ENCODE measurements at regions not wholly inside any gene's neighbourhood (a gene's known extent, or its start where the extent isn't known, plus 50 kb on each side); places are given as distances from the start of the nearest gene placed in this dataset.

DNA sequence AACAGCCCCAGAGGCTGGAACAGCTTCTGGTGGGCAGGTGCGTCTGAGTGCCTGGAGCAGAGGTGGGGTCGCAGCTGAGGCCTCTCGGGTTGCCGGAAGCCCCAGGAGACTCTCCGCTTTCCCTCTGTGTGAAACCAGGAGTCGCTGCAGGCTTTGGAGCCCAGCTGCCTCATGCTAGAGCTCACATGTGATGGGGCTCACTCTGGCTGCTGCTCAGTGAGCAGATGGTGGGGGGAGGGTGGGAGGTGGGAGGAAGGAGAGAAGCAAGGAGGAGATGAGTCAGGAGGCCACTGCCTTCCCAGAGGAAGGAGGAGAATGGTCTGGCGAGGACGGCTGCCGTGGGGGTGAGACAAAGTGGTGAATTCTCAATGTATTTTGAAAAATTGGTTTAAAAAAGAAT, 290.1 kb upstream of the CHRNA7 start:
- Histone ChIP-seq H3K4me3 (ENCODE audit: low read depth, low read length) (no peak overlapping the region), H3K9me3 (ENCODE audit: control insufficient read depth, insufficient read depth, low read depth, low read length) (no peaks in the 10 kb centered on the region), H3K4me1 (ENCODE audit: control insufficient read depth, insufficient read depth, low read length) (no peaks in the 10 kb centered on the region), H3K27ac (ENCODE audit: extremely low read depth, low read depth, low read length) (no peak overlapping the region), H3K36me3 (ENCODE audit: control insufficient read depth in 2 of 2, insufficient read depth in 1 of 2, low read length in 2 of 2) (no peaks in the 10 kb centered on the region)
- no peak for TF ChIP-seq ZNF112 (tag by site-specific recombination; IDR thresholded peaks at IDR 0.05)
- ChIA-PET CTCF (no interaction called here), POLR2A (no interaction called here)

DNA sequence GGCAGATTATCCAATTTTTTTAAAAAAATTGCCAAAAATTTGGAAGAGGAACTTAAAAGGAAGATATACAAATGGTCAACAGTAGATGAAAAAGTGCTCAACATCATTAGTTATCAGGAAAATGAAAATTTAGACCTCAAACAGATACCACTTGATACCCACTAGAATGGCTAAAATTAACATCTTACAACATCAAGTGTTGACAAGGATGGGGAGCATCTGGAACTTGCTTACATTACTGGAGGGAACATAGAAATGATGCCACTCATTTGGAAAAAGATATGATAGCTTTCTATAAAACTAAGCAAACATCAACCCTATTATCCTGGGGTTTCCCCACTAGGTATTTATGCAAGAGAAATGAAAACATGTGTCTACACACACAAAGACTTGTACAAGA, 284.5 kb upstream of the CHRNA7 start:
- POLR2A ChIA-PET: no interaction called here

DNA sequence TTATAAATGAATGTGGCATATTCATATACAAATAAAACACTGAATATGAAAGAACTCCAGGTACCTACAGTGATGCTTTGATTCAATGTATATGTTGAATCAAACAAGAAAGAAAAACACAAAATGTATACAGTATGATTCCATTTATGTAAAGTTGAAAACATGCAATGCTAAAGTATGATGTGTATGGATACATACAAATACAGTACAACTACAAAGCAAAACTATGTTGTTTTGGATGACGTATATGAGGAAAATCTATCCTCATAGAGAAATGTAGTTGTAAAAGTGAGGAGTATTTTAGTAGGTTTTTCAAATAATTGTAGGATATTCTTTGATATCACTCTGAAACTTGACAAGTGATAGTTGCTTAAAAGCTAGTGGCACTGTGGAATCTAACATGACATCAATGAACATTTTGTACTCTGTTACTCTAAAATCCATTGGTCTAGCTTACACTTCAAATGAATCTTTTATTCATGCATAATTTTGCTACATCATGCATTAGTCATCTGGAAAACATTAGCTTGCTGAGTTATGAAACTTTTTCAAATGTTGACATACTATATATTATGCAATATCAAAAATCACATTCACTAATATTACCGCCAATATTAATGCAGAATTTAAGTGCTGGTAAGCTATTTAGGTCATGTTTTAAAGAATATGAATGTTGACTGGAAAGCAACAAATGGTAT, 278.1 kb upstream of the CHRNA7 start:
- Histone ChIP-seq H3K4me3 (ENCODE audit: low read depth, low read length) (no peak overlapping the region), H3K4me1 (ENCODE audit: control insufficient read depth, insufficient read depth, low read length) (no peaks in the 10 kb centered on the region), H3K9me3 (ENCODE audit: control insufficient read depth, insufficient read depth, low read depth, low read length) (no peaks in the 10 kb centered on the region), H3K27ac (ENCODE audit: extremely low read depth, low read depth, low read length) (no peak overlapping the region), H3K36me3 (ENCODE audit: control insufficient read depth in 2 of 2, insufficient read depth in 1 of 2, low read length in 2 of 2) (no peaks in the 10 kb centered on the region)
- ChIA-PET CTCF (no interaction called here), POLR2A (no interaction called here)
- no peak for TF ChIP-seq ZNF660 (tag by site-specific recombination; IDR thresholded peaks at IDR 0.05)
- no peak for TF ChIP-seq ZNF600 (tag by site-specific recombination; IDR thresholded peaks at IDR 0.05)
- TF ChIP-seq SP3 (tag by site-specific recombination; IDR thresholded peaks at IDR 0.05): no peak
- TF ChIP-seq ZNF664 (tag by site-specific recombination; IDR thresholded peaks at IDR 0.05): no peak
- no peak for TF ChIP-seq ZNF791 (tag by site-specific recombination; IDR thresholded peaks at IDR 0.05)
- no peak for TF ChIP-seq ZNF157 (tag by site-specific recombination; IDR thresholded peaks at IDR 0.05)
- TF ChIP-seq TCF7L2 (IDR thresholded peaks at IDR 0.05; ENCODE audit: borderline replicate concordance, low read depth, low read length): no peak
- no peak for TF ChIP-seq ZNF214 (tag by site-specific recombination; IDR thresholded peaks at IDR 0.05; ENCODE audit: borderline replicate concordance)

More for the DNA sequence above, 284.5 kb upstream of the CHRNA7 start:
- no peaks in the 10 kb centered on the region for H3K9me3 ChIP-seq (ENCODE audit: control insufficient read depth, insufficient read depth, low read depth, low read length)
- no peak overlapping the region for H3K27ac ChIP-seq (ENCODE audit: extremely low read depth, low read depth, low read length)
- TF ChIP-seq ZNF626 (tag by site-specific recombination; IDR thresholded peaks at IDR 0.05): no peak
- H3K4me1 ChIP-seq (ENCODE audit: control insufficient read depth, insufficient read depth, low read length): no peaks in the 10 kb centered on the region
- CTCF ChIA-PET: no interaction called here
- H3K36me3 ChIP-seq (ENCODE audit: control insufficient read depth in 2 of 2, insufficient read depth in 1 of 2, low read length in 2 of 2): no peaks in the 10 kb centered on the region
- no peak overlapping the region for H3K4me3 ChIP-seq (ENCODE audit: low read depth, low read length)

DNA sequence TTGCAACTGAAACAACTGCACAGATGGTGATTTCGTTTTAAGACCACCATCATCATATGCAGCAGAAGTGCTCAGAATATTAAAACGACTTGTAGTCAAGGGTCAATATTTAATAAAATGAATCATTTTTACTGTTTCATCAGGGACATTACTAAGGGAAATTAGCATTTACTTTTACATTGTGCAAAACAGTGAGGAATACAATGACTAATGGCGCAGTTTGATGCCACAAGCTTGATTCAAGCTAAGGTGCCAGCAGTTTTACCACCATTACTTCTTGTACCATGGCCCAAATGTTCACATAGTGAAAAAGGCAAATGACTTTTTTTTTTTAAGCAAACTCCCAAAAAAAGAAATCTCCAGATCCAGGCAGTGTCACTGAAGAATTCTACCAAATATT, 277.4 kb upstream of the CHRNA7 start:
- Histone ChIP-seq H3K36me3 (ENCODE audit: control insufficient read depth in 2 of 2, insufficient read depth in 1 of 2, low read length in 2 of 2) (no peaks in the 10 kb centered on the region), H3K4me3 (ENCODE audit: low read depth, low read length) (no peak overlapping the region), H3K27ac (ENCODE audit: extremely low read depth, low read depth, low read length) (no peak overlapping the region), H3K9me3 (ENCODE audit: control insufficient read depth, insufficient read depth, low read depth, low read length) (no peaks in the 10 kb centered on the region), H3K4me1 (ENCODE audit: control insufficient read depth, insufficient read depth, low read length) (no peaks in the 10 kb centered on the region)
- CTCF ChIA-PET: no interaction called here
- TF ChIP-seq GLIS1 (tag by site-specific recombination; IDR thresholded peaks at IDR 0.05) (no peak), YY2 (tag by site-specific recombination; IDR thresholded peaks at IDR 0.05) (no peak), ZNF341 (tag by site-specific recombination; IDR thresholded peaks at IDR 0.05; ENCODE audit: low read depth) (no peak), ZFHX2 (tag by site-specific recombination; conservative IDR thresholded peaks at IDR 0.05) (no peak)
- POLR2A ChIA-PET: no interaction called here

DNA sequence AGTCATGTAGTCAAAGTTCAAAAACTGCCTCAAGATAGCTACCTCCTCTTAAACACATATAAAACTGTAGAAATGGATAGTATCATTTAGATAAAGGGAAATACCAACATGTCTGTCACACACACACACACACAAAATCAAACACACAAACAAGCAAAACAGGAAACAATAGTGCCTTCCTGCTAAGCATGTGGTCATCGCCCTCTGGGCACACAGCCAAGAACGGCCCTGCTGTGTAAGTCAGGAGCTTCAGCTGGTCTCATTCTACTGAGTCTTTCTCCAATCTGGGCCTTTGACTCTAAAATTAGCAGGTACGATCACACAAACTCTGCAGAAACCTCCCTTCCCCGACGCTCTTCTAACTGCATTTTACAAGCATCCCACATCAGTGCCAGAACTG, 272.2 kb upstream of the CHRNA7 start:
- H3K36me3 ChIP-seq (ENCODE audit: control insufficient read depth in 2 of 2, insufficient read depth in 1 of 2, low read length in 2 of 2): no peaks in the 10 kb centered on the region
- H3K4me3 ChIP-seq (ENCODE audit: low read depth, low read length): no peak overlapping the region
- H3K4me1 ChIP-seq (ENCODE audit: control insufficient read depth, insufficient read depth, low read length): peaks cover 6% of the 10 kb centered on the region
- POLR2A ChIA-PET: no interaction called here
- CTCF ChIA-PET: no interaction called here
- no peaks in the 10 kb centered on the region for H3K9me3 ChIP-seq (ENCODE audit: control insufficient read depth, insufficient read depth, low read depth, low read length)
- no peak overlapping the region for H3K27ac ChIP-seq (ENCODE audit: extremely low read depth, low read depth, low read length)
- TF ChIP-seq ZNF350 (tag by site-specific recombination; IDR thresholded peaks at IDR 0.05): no peak
- TF ChIP-seq ZIC2 (tag by site-specific recombination; IDR thresholded peaks at IDR 0.05): peak; percentile 37; the same call in 1 of the 2 replicates
- TF ChIP-seq, protein P1, sequence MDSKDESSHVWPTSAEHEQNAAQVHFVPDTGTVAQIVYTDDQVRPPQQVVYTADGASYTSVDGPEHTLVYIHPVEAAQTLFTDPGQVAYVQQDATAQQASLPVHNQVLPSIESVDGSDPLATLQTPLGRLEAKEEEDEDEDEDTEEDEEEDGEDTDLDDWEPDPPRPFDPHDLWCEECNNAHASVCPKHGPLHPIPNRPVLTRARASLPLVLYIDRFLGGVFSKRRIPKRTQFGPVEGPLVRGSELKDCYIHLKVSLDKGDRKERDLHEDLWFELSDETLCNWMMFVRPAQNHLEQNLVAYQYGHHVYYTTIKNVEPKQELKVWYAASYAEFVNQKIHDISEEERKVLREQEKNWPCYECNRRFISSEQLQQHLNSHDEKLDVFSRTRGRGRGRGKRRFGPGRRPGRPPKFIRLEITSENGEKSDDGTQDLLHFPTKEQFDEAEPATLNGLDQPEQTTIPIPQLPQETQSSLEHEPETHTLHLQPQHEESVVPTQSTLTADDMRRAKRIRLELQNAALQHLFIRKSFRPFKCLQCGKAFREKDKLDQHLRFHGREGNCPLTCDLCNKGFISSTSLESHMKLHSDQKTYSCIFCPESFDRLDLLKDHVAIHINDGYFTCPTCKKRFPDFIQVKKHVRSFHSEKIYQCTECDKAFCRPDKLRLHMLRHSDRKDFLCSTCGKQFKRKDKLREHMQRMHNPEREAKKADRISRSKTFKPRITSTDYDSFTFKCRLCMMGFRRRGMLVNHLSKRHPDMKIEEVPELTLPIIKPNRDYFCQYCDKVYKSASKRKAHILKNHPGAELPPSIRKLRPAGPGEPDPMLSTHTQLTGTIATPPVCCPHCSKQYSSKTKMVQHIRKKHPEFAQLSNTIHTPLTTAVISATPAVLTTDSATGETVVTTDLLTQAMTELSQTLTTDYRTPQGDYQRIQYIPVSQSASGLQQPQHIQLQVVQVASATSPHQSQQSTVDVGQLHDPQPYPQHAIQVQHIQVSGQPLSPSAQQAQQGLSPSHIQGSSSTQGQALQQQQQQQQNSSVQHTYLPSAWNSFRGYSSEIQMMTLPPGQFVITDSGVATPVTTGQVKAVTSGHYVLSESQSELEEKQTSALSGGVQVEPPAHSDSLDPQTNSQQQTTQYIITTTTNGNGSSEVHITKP (tag by site-specific recombination; IDR thresholded peaks at IDR 0.05): peak; percentile 70
- TF ChIP-seq, protein P2, sequence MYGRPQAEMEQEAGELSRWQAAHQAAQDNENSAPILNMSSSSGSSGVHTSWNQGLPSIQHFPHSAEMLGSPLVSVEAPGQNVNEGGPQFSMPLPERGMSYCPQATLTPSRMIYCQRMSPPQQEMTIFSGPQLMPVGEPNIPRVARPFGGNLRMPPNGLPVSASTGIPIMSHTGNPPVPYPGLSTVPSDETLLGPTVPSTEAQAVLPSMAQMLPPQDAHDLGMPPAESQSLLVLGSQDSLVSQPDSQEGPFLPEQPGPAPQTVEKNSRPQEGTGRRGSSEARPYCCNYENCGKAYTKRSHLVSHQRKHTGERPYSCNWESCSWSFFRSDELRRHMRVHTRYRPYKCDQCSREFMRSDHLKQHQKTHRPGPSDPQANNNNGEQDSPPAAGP (tag by site-specific recombination; IDR thresholded peaks at IDR 0.05): no peak
- TF ChIP-seq, protein P3, sequence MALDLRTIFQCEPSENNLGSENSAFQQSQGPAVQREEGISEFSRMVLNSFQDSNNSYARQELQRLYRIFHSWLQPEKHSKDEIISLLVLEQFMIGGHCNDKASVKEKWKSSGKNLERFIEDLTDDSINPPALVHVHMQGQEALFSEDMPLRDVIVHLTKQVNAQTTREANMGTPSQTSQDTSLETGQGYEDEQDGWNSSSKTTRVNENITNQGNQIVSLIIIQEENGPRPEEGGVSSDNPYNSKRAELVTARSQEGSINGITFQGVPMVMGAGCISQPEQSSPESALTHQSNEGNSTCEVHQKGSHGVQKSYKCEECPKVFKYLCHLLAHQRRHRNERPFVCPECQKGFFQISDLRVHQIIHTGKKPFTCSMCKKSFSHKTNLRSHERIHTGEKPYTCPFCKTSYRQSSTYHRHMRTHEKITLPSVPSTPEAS (tag by site-specific recombination; IDR thresholded peaks at IDR 0.05): peak; percentile 14; the same call in 1 of the 2 replicates
- TF ChIP-seq GFI1B (tag by site-specific recombination; IDR thresholded peaks at IDR 0.05): 0 out of 2 replicates have a peak, but pooled peaks have one; percentile 15

Measured in HEK293 (cell line).